Upper lobe of right lung (tissue), 1 donor: ENCODE measurements at regions not wholly inside any gene's neighbourhood (a gene's known extent, or its start where the extent isn't known, plus 50 kb on each side); places are given as distances from the start of the nearest gene placed in this dataset.
"Not testable (repeated sequence)": the region's sequence is repeated elsewhere in the genome, so short reads cannot be mapped to it uniquely, and the experiment has no call there.

Experiments
- ATAC-seq: fragments of 200-7000 bp; cut with Tn5 transposase; one replicate; pipeline ENCODE4 v1.9.1; 2020; ENCODE audit warnings: mild to moderate bottlenecking, moderate library complexity
- DNase-seq: peaks from one replicate; pipeline ENCODE4 v3.0.0-alpha.2; 2020
- H3K27ac ChIP-seq: fragments of 200-600 bp; one replicate; pipeline ENCODE4 v1.8.0; 2022
- H3K27me3 ChIP-seq: fragments of 200-600 bp; one replicate; pipeline ENCODE4 v1.8.0; 2022; ENCODE audit warnings: mild to moderate bottlenecking
- H3K36me3 ChIP-seq: fragments of 200-600 bp; one replicate; pipeline ENCODE4 v1.8.0; 2022
- H3K4me1 ChIP-seq: fragments of 200-600 bp; one replicate; pipeline ENCODE4 v1.8.0; 2022
- H3K4me3 ChIP-seq: fragments of 200-600 bp; one replicate; pipeline ENCODE4 v1.8.0; 2022; ENCODE audit warnings: mild to moderate bottlenecking
- H3K9me3 ChIP-seq: fragments of 200-600 bp; one replicate; pipeline ENCODE4 v1.8.0; 2022
- CTCF ChIP-seq: fragments of 200-600 bp; IDR thresholded peaks from one replicate; pipeline ENCODE4 v1.8.0; 2022; ENCODE audit warnings: antibody characterized with exemption
- intact Hi-C: fragments of 100-400 bp; cut with DNase I; formaldehyde crosslinking; loops from one replicate; pipeline ENCODE4 v1.11.0; 2022
- donor health status: DM: no; HTN: yes; CAD: no; lungs with severe emphysema.

- DNase-seq (no peak), ATAC-seq (no peak)
- Histone ChIP-seq H3K27ac (no peak overlapping the region), H3K27me3 (no peaks in the 10 kb centered on the region), H3K9me3 (no peaks in the 10 kb centered on the region), H3K4me1 (peaks cover 6% of the 10 kb centered on the region), H3K36me3 (no peaks in the 10 kb centered on the region), H3K4me3 (no peak overlapping the region)
- TF ChIP-seq CTCF = no peak
- intact Hi-C loops = no loop called here
Observed at GRCh38 chr1:67609577-67610341, 75.2 kb upstream of the GADD45A start.

- no peaks in the 10 kb centered on the region for H3K36me3 ChIP-seq
- no peak for TF ChIP-seq CTCF
- H3K9me3 ChIP-seq = no peaks in the 10 kb centered on the region
- no peak for DNase-seq
- H3K27ac ChIP-seq = no peak overlapping the region
- H3K4me3 ChIP-seq = no peak overlapping the region
- intact Hi-C loops = no loop called here
- ATAC-seq = no peak
- H3K27me3 ChIP-seq = no peaks in the 10 kb centered on the region
- peaks cover 6% of the 10 kb centered on the region for H3K4me1 ChIP-seq
Observed at GRCh38 chr1:67610450-67610849, 74.6 kb upstream of the GADD45A start.

GRCh38 chr1:67611846-67612245 is 73.2 kb upstream of the GADD45A start:
- TF ChIP-seq CTCF = no peak
- no peaks in the 10 kb centered on the region for H3K9me3 ChIP-seq
- DNase-seq = no peak
- no peaks in the 10 kb centered on the region for H3K36me3 ChIP-seq
- intact Hi-C loops = no loop called here
- no peak overlapping the region for H3K27ac ChIP-seq
- ATAC-seq = no peak
- no peak overlapping the region for H3K4me3 ChIP-seq
- no peaks in the 10 kb centered on the region for H3K27me3 ChIP-seq
- peaks cover 6% of the 10 kb centered on the region for H3K4me1 ChIP-seq

GRCh38 chr1:67612788-67613241 is 72.2 kb upstream of the GADD45A start:
- no peak for TF ChIP-seq CTCF
- intact Hi-C loops = no loop called here
- H3K27ac ChIP-seq = peak overlapping the region; percentile 14
- peaks cover 6% of the 10 kb centered on the region for H3K4me1 ChIP-seq
- ATAC-seq (peak; percentile 46), DNase-seq (no peak)
- no peaks in the 10 kb centered on the region for H3K27me3 ChIP-seq
- H3K4me3 ChIP-seq = no peak overlapping the region
- no peaks in the 10 kb centered on the region for H3K9me3 ChIP-seq
- H3K36me3 ChIP-seq = no peaks in the 10 kb centered on the region

- H3K36me3 ChIP-seq, ATAC-seq, H3K4me3 ChIP-seq, H3K27ac ChIP-seq, H3K27me3 ChIP-seq, DNase-seq, intact Hi-C loops, H3K4me1 ChIP-seq, H3K9me3 ChIP-seq: not testable (repeated sequence)
Observed at GRCh38 chr1:67613479-67613878, 71.5 kb upstream of the GADD45A start.

- DNase-seq = no peak
- H3K4me1 ChIP-seq = peaks cover 6% of the 10 kb centered on the region
- no peak for TF ChIP-seq CTCF
- no peaks in the 10 kb centered on the region for H3K36me3 ChIP-seq
- no peak for ATAC-seq
- no peaks in the 10 kb centered on the region for H3K27me3 ChIP-seq
- no peaks in the 10 kb centered on the region for H3K9me3 ChIP-seq
- no peak overlapping the region for H3K27ac ChIP-seq
- intact Hi-C loops = no loop called here
- no peak overlapping the region for H3K4me3 ChIP-seq
Observed at GRCh38 chr1:67614511-67614934, 70.5 kb upstream of the GADD45A start.
